NT2/D1 (cell line): ENCODE measurements at regions not wholly inside any gene's neighbourhood (a gene's known extent, or its start where the extent isn't known, plus 50 kb on each side); places are given as distances from the start of the nearest gene placed in this dataset.

Experiments used
- YY1 ChIP-seq: IDR thresholded peaks from 2 replicates; pipeline ENCODE4 v1.6.1; 2011; ENCODE audit not compliant: insufficient read length, insufficient read depth
- ZNF274 ChIP-seq: IDR thresholded peaks from 2 replicates; pipeline ENCODE4 v1.6.1; 2011; ENCODE audit warnings: mild to moderate bottlenecking, low read depth, low read length

- TF ChIP-seq ZNF274 (no peak), YY1 (no peak)
Observed at GRCh38 chr3:152997526-152997925, 162.6 kb downstream of the P2RY1 start.
